Vagina (tissue), 2 donors: ENCODE measurements at regions not wholly inside any gene's neighbourhood (a gene's known extent, or its start where the extent isn't known, plus 50 kb on each side); places are given as distances from the start of the nearest gene placed in this dataset.
"Not testable (repeated sequence)": the region's sequence is repeated elsewhere in the genome, so short reads cannot be mapped to it uniquely, and the experiment has no call there.

Source experiments
- CTCF ChIP-seq, 3 experiments: fragments of 450-650 bp in 2 of 3; fragments of 200-600 bp in 1 of 3; sonication (generic) in 1 of 3; IDR thresholded peaks; one replicate each; pipeline ENCODE4 v1.5.1; 2017 to 2019; ENCODE audit warnings: antibody characterized with exemption in 3 of 3, mild to moderate bottlenecking in 2 of 3, moderate library complexity in 2 of 3
- POLR2A ChIP-seq, 2 donors: fragments of 450-650 bp; IDR thresholded peaks; one replicate each; pipeline ENCODE4 v1.6.1; 2017; ENCODE audit warnings: antibody characterized with exemption in 2 of 2, mild to moderate bottlenecking in 2 of 2, moderate library complexity in 2 of 2
- POLR2AphosphoS5 ChIP-seq, 2 donors: sonication (generic); formaldehyde crosslinking; IDR thresholded peaks; one replicate each; pipeline ENCODE4 v1.9.0; 2017; ENCODE audit warnings: antibody characterized with exemption in 2 of 2, mild to moderate bottlenecking in 2 of 2, low read depth in 1 of 2; ENCODE audit not compliant: insufficient read depth in 1 of 2

GRCh38 chr6:6963390-6963789 lies 144.4 kb upstream of the RREB1 start:
- TF ChIP-seq CTCF (IDR thresholded peaks at IDR 0.05); POLR2A (IDR thresholded peaks at IDR 0.05); POLR2AphosphoS5 (IDR thresholded peaks at IDR 0.05; ENCODE audit: insufficient read depth in 1 of 2, low read depth in 1 of 2): not testable (repeated sequence)
